Stomach (tissue), 4 donors: ENCODE measurements at regions not wholly inside any gene's neighbourhood (a gene's known extent, or its start where the extent isn't known, plus 50 kb on each side); places are given as distances from the start of the nearest gene placed in this dataset.

Source experiments
- EP300 ChIP-seq: sonication (generic); formaldehyde crosslinking; IDR thresholded peaks from one replicate; pipeline ENCODE4 v1.6.1; 2017; ENCODE audit warnings: antibody characterized with exemption
- POLR2A ChIP-seq, 4 donors: fragments of 450-650 bp; IDR thresholded peaks; one replicate each; pipeline ENCODE4 v1.6.1; 2016; ENCODE audit warnings: antibody characterized with exemption in 4 of 4, control low read depth in 2 of 4, mild to moderate bottlenecking in 1 of 4, moderate library complexity in 1 of 4
- POLR2AphosphoS5 ChIP-seq, 3 donors: sonication (generic); formaldehyde crosslinking; IDR thresholded peaks; one replicate each; pipeline ENCODE4 v1.6.1; 2016; ENCODE audit warnings: antibody characterized with exemption in 3 of 3
- TF ChIP-seq, protein P1 (sequence below), 7 experiments: fragments of 450-650 bp in 4 of 7; fragments of 200-600 bp in 3 of 7; sonication (generic) in 3 of 7; IDR thresholded peaks; one replicate each; pipeline ENCODE4 v1.5.1; 2016 to 2019; ENCODE audit warnings: antibody characterized with exemption in 7 of 7, control low read depth in 2 of 7, mild to moderate bottlenecking in 1 of 7

DNA sequence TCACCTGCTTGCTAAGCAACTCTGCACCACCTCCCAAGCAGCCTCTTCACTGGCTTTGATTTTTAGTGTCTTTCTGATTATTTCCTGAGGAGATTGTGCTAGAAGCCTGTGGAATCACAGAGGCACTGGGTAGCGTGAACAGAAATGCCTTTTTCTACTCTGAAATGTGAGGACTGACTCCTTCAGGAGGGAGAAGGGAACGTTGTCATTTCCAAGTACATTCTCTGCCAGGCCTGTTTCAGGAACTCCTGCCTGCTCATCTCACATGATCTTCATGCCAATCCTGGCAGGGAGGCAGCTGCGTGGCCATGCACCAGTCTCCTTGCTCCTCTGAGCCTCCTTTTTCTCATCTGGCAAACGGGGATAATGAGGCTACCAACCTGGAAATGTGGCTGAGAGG, 49.8 kb upstream of the PRDM11 start:
- TF ChIP-seq, protein P1, sequence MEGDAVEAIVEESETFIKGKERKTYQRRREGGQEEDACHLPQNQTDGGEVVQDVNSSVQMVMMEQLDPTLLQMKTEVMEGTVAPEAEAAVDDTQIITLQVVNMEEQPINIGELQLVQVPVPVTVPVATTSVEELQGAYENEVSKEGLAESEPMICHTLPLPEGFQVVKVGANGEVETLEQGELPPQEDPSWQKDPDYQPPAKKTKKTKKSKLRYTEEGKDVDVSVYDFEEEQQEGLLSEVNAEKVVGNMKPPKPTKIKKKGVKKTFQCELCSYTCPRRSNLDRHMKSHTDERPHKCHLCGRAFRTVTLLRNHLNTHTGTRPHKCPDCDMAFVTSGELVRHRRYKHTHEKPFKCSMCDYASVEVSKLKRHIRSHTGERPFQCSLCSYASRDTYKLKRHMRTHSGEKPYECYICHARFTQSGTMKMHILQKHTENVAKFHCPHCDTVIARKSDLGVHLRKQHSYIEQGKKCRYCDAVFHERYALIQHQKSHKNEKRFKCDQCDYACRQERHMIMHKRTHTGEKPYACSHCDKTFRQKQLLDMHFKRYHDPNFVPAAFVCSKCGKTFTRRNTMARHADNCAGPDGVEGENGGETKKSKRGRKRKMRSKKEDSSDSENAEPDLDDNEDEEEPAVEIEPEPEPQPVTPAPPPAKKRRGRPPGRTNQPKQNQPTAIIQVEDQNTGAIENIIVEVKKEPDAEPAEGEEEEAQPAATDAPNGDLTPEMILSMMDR (IDR thresholded peaks at IDR 0.05): no peak
- TF ChIP-seq EP300 (no peak), POLR2A (IDR thresholded peaks at IDR 0.05) (no peak), POLR2AphosphoS5 (IDR thresholded peaks at IDR 0.05) (no peak)
